Lung (tissue), 11 donors: ENCODE measurements at regions not wholly inside any gene's neighbourhood (a gene's known extent, or its start where the extent isn't known, plus 50 kb on each side); places are given as distances from the start of the nearest gene placed in this dataset.

Experiments used
- ATAC-seq: fragments of 200-7000 bp; cut with Tn5 transposase; one replicate; pipeline ENCODE4 v1.9.1; 2020; ENCODE audit warnings: moderate number of reproducible peaks; ENCODE audit not compliant: insufficient read depth, low FRiP score
- DNase-seq, 3 donors: peaks; one replicate each; pipeline ENCODE4 v3.0.0-alpha.2; 2013 to 2017
- H3K27ac ChIP-seq, 2 donors: one replicate each; pipeline ENCODE4 v1.5.1; 2013; ENCODE audit warnings: mild to moderate bottlenecking in 2 of 2, moderate library complexity in 2 of 2, control low read depth in 1 of 2, inconsistent platforms in 1 of 2, low read depth in 1 of 2, low read length in 1 of 2
- H3K27me3 ChIP-seq, 3 donors: one replicate each; pipeline ENCODE4 v1.5.1; 2013; ENCODE audit warnings: low read length in 2 of 3; ENCODE audit not compliant: control insufficient read depth in 3 of 3, insufficient read depth in 3 of 3
- H3K36me3 ChIP-seq, 4 donors: one replicate each; pipeline ENCODE4 v1.5.1; 2013; ENCODE audit warnings: low read length in 4 of 4, mild to moderate bottlenecking in 1 of 4, moderate library complexity in 1 of 4; ENCODE audit not compliant: control insufficient read depth in 4 of 4, insufficient read depth in 4 of 4
- H3K4me1 ChIP-seq, 5 donors: one replicate each; pipeline ENCODE4 v1.5.1; 2013; ENCODE audit warnings: low read length in 5 of 5, mild to moderate bottlenecking in 2 of 5, moderate library complexity in 1 of 5; ENCODE audit not compliant: control insufficient read depth in 5 of 5, insufficient read depth in 5 of 5
- H3K4me3 ChIP-seq: one replicate; pipeline ENCODE4 v1.5.1; 2013; ENCODE audit warnings: mild to moderate bottlenecking, control low read depth, moderate library complexity
- H3K9ac ChIP-seq, 2 donors: one replicate each; pipeline ENCODE4 v1.5.1; 2013; ENCODE audit warnings: low read length in 2 of 2, control low read depth in 1 of 2; ENCODE audit not compliant: insufficient read depth in 1 of 2
- H3K9me3 ChIP-seq, 4 donors: one replicate each; pipeline ENCODE4 v1.5.1; 2013; ENCODE audit warnings: low read length in 3 of 4, mild to moderate bottlenecking in 1 of 4, moderate library complexity in 1 of 4; ENCODE audit not compliant: control insufficient read depth in 4 of 4, insufficient read depth in 3 of 4
- WGBS, 2 donors: extraction: QIAGEN DNeasy Blood & Tissue Kit; methylation state at CpG; one replicate each; pipeline ENCODE4 v1.1.7; 2013; 5-methylcytosine and 5-hydroxymethylcytosine counted together
- TF ChIP-seq, protein P1 (sequence below): IDR thresholded peaks from 2 replicates; pipeline ENCODE4 v1.5.1; 2012; ENCODE audit warnings: mild to moderate bottlenecking; ENCODE audit errors: control extremely low read depth, extremely low read depth
- donor health status: control.
- donor health status: control.
- donor health status: Bipolar disorder and iron deficiency.
- donor health status: healthy.
- donor health status: DM: yes; HTN: yes; CAD: no.

DNA sequence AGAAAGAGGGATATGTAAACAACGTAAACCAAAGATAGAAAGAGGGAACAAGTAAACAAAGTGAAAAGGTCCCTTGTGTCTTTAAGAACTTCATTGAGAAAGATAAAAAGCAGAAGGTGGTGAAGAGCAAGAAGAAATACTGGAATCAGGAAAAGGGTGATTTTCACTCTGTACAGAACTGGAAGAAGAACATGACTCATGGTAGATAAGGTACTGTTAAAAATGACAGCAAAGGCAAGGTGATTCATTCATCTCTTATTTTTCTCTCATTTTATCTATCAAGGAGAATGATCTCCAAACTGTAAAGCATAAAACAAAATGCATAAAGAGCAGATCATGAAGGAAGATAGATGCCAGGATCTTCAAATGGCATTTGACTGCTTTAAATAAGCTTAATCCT, 724.6 kb upstream of the CELF4 start:
- TF ChIP-seq, protein P1, sequence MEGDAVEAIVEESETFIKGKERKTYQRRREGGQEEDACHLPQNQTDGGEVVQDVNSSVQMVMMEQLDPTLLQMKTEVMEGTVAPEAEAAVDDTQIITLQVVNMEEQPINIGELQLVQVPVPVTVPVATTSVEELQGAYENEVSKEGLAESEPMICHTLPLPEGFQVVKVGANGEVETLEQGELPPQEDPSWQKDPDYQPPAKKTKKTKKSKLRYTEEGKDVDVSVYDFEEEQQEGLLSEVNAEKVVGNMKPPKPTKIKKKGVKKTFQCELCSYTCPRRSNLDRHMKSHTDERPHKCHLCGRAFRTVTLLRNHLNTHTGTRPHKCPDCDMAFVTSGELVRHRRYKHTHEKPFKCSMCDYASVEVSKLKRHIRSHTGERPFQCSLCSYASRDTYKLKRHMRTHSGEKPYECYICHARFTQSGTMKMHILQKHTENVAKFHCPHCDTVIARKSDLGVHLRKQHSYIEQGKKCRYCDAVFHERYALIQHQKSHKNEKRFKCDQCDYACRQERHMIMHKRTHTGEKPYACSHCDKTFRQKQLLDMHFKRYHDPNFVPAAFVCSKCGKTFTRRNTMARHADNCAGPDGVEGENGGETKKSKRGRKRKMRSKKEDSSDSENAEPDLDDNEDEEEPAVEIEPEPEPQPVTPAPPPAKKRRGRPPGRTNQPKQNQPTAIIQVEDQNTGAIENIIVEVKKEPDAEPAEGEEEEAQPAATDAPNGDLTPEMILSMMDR, result no peak
- Histone ChIP-seq H3K36me3 (no peaks in the 10 kb centered on the region), H3K27me3 (no peaks in the 10 kb centered on the region), H3K9ac (no peak overlapping the region), H3K4me3 (no peak overlapping the region), H3K27ac (no peak overlapping the region), H3K4me1 (no peaks in the 10 kb centered on the region), H3K9me3 (no peaks in the 10 kb centered on the region)
- WGBS, 2 donors, result 89 to 90% methylated on average over 1 of the region's 1 CpG
- ATAC-seq (no peak), DNase-seq (no peak)

DNA sequence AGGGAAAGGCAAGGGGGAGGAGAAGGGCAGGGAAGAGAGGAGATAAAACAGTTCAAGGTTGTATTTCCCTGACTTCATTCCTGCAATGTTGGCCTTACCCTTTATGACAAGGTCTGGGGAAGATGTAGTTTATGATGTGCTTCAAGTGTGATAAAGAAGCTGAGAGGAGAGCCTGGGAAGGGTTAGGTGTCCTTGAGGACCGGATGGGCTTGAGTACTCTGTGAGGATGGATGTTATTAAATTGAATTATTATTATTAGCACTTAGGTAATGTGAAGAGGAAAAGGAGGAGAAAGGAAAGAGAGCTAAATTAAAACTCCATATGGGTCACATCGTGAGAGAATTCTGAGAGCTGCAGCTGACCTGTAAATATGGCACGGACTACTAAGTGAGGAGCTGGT, 719.4 kb upstream of the CELF4 start:
- H3K27ac ChIP-seq, result no peak overlapping the region
- peaks cover 0 to 2% (median 0%) of the 10 kb centered on the region in 5 donors for H3K4me1 ChIP-seq
- DNase-seq (peak in 1 of 3 donors; percentile 2), ATAC-seq (no peak)
- H3K9me3 ChIP-seq, result no peaks in the 10 kb centered on the region
- H3K4me3 ChIP-seq, result no peak overlapping the region
- no peak overlapping the region for H3K9ac ChIP-seq
- TF ChIP-seq, protein P1, result no peak
- no peaks in the 10 kb centered on the region for H3K36me3 ChIP-seq
- no peaks in the 10 kb centered on the region for H3K27me3 ChIP-seq
- 63 to 70% methylated on average over 3 of the region's 3 CpGs for WGBS, 2 donors

DNA sequence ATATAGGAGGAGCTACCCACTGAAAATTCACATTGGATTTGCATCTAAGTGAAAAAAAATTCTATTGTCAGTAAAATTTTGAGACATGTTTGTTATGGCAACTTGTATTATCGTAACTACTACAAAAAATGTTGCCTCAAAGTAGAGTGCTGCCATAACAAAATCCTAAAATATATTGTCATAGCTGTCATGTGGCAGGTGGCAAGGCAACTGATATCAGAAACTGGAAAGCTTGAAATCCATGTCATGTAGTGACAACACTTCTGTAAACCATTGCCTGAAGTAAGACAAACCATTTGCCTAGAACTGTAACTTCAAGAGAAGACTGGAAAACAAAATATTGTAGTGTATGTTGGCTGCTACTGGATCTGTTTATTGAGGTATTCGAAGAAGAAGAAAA, 697.5 kb upstream of the CELF4 start:
- Histone ChIP-seq H3K36me3 (no peaks in the 10 kb centered on the region), H3K27ac (no peak overlapping the region), H3K9ac (no peak overlapping the region), H3K27me3 (no peaks in the 10 kb centered on the region), H3K4me3 (no peak overlapping the region), H3K9me3 (no peaks in the 10 kb centered on the region), H3K4me1 (no peaks in the 10 kb centered on the region)
- WGBS, 2 donors, result 88% methylated on average over 2 of the region's 2 CpGs
- ATAC-seq, result no peak
- TF ChIP-seq, protein P1, result no peak
- no peak for DNase-seq

DNA sequence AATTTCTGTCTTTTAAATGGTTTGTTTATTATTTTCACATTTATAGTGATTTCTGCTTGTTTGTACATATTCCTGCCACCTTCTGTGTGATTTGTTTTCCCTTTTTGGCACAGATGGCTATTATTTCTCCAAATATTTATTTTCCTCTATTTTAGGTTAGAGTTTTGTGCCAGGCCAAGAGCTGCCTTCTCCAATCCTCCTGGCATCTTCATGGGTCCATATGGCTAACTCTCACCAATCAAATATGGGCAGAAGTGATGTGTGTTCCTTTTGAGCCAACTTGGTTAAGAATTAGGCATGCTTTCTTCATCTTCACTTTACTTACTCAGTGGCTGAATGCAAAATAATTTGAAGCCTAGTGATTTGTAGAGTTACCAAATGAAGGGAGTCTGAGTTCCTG, 697.1 kb upstream of the CELF4 start:
- no peak overlapping the region for H3K4me3 ChIP-seq
- no peak overlapping the region for H3K9ac ChIP-seq
- H3K4me1 ChIP-seq, result no peaks in the 10 kb centered on the region
- H3K9me3 ChIP-seq, result no peaks in the 10 kb centered on the region
- no peak overlapping the region for H3K27ac ChIP-seq
- H3K36me3 ChIP-seq, result no peaks in the 10 kb centered on the region
- TF ChIP-seq, protein P1, result no peak
- ATAC-seq (no peak), DNase-seq (no peak)
- H3K27me3 ChIP-seq, result no peaks in the 10 kb centered on the region
